ENCODE measurements at regions not wholly inside any gene's neighbourhood (a gene's known extent, or its start where the extent isn't known, plus 50 kb on each side); places are given as distances from the start of the nearest gene placed in this dataset.

DNA sequence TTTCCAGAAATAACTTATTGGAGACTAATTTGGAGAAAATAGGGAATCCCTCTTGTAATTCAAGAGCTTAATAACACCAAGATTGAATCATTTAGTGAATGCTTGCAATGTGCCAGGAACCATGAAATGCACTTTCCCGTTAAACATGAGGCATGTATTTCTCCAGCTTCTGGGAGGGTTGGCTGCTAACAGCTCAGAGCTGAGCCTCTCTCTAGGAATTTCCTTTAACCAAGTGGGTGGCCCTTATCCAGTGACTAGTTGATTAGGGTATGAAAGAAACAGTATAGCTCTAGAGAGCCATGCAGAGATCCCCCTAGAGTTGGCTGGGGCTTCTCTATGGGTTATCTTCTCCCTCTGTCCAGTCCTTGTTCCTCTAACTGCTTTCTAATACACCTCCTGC lies 356.4 kb upstream of the GOT2 start:
- no peak overlapping the region for H3K4me3 ChIP-seq (ENCODE audit: low read length)
- no peaks in the 10 kb centered on the region for H3K9me3 ChIP-seq (replicated peaks; ENCODE audit: insufficient read depth, low read length)
- no peaks in the 10 kb centered on the region for H3K79me2 ChIP-seq (ENCODE audit: low read length)
- H3K36me3 ChIP-seq (replicated peaks; ENCODE audit: insufficient read depth, low read length): no peaks in the 10 kb centered on the region
- no peak overlapping the region for H3K27ac ChIP-seq (ENCODE audit: low read length)
- no peaks in the 10 kb centered on the region for H4K20me1 ChIP-seq (ENCODE audit: insufficient read depth, low read length)
- H3K4me2 ChIP-seq (ENCODE audit: low read depth, low read length): no peak overlapping the region
- H3K27me3 ChIP-seq (replicated peaks; ENCODE audit: insufficient read depth, low read length): no peaks in the 10 kb centered on the region
- no peaks in the 10 kb centered on the region for H3F3A ChIP-seq (ENCODE audit: insufficient read depth, low read length)
- no peaks in the 10 kb centered on the region for H3K4me1 ChIP-seq (ENCODE audit: low read length)
- DNase-seq: no peak
- TF ChIP-seq CTCF (IDR thresholded peaks at IDR 0.05; ENCODE audit: low read length): no peak
- TF ChIP-seq EZH2phosphoT487 (IDR thresholded peaks at IDR 0.05; ENCODE audit: low read length): no peak
- TF ChIP-seq EZH2 (optimal IDR thresholded peaks at IDR 0.05; ENCODE audit: low read depth, low read length): no peak
- no peak overlapping the region for H2AFZ ChIP-seq (ENCODE audit: low read length)
- no peak overlapping the region for H3K9ac ChIP-seq (ENCODE audit: low read length)
- no peaks in the 10 kb centered on the region for H3K9me2 ChIP-seq (replicated peaks; ENCODE audit: insufficient read depth, low read length)

GRCh38 chr16:59088431-59088830 lies 354.3 kb upstream of the GOT2 start:
- Histone ChIP-seq H3K27me3 (replicated peaks; ENCODE audit: insufficient read depth, low read length) (no peaks in the 10 kb centered on the region), H3K4me1 (ENCODE audit: low read length) (no peaks in the 10 kb centered on the region), H3K9me3 (replicated peaks; ENCODE audit: insufficient read depth, low read length) (no peaks in the 10 kb centered on the region), H3F3A (ENCODE audit: insufficient read depth, low read length) (no peaks in the 10 kb centered on the region), H3K27ac (ENCODE audit: low read length) (no peak overlapping the region), H3K4me2 (ENCODE audit: low read depth, low read length) (no peak overlapping the region), H3K9ac (ENCODE audit: low read length) (no peak overlapping the region), H3K4me3 (ENCODE audit: low read length) (no peak overlapping the region), H4K20me1 (ENCODE audit: insufficient read depth, low read length) (no peaks in the 10 kb centered on the region), H3K36me3 (replicated peaks; ENCODE audit: insufficient read depth, low read length) (no peaks in the 10 kb centered on the region), H2AFZ (ENCODE audit: low read length) (no peak overlapping the region), H3K79me2 (ENCODE audit: low read length) (no peaks in the 10 kb centered on the region), H3K9me2 (replicated peaks; ENCODE audit: insufficient read depth, low read length) (no peaks in the 10 kb centered on the region)
- DNase-seq: no peak
- TF ChIP-seq EZH2phosphoT487 (IDR thresholded peaks at IDR 0.05; ENCODE audit: low read length): no peak
- no peak for TF ChIP-seq CTCF (IDR thresholded peaks at IDR 0.05; ENCODE audit: low read length)
- no peak for TF ChIP-seq EZH2 (optimal IDR thresholded peaks at IDR 0.05; ENCODE audit: low read depth, low read length)

DNA sequence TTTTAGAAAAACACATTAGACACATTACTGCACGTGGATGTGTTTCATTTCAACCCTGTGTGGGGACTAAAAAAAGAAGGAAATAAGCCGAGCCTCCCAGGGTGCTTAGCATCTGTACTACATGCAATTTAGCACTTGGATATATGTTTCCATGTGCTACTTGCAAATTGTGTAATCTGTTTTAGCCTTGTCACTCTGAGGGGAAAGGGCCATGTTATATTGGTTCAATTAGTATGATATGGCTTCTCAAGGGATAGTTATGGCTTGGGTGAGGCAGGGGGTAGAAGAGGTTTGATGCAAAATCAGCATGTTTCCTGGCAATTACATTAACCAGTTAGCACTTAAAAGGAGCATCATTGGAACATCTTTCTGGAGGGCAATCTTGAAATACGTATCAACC lies 353.5 kb upstream of the GOT2 start:
- H3F3A ChIP-seq (ENCODE audit: insufficient read depth, low read length): no peaks in the 10 kb centered on the region
- no peaks in the 10 kb centered on the region for H3K9me2 ChIP-seq (replicated peaks; ENCODE audit: insufficient read depth, low read length)
- H3K27ac ChIP-seq (ENCODE audit: low read length): no peak overlapping the region
- no peak overlapping the region for H3K4me2 ChIP-seq (ENCODE audit: low read depth, low read length)
- H3K4me1 ChIP-seq (ENCODE audit: low read length): no peaks in the 10 kb centered on the region
- H3K27me3 ChIP-seq (replicated peaks; ENCODE audit: insufficient read depth, low read length): no peaks in the 10 kb centered on the region
- no peak overlapping the region for H3K9ac ChIP-seq (ENCODE audit: low read length)
- no peaks in the 10 kb centered on the region for H3K79me2 ChIP-seq (ENCODE audit: low read length)
- TF ChIP-seq CTCF (IDR thresholded peaks at IDR 0.05; ENCODE audit: low read length): no peak
- TF ChIP-seq EZH2phosphoT487 (IDR thresholded peaks at IDR 0.05; ENCODE audit: low read length): no peak
- no peak for TF ChIP-seq EZH2 (optimal IDR thresholded peaks at IDR 0.05; ENCODE audit: low read depth, low read length)
- H2AFZ ChIP-seq (ENCODE audit: low read length): no peak overlapping the region
- no peak for DNase-seq
- H3K36me3 ChIP-seq (replicated peaks; ENCODE audit: insufficient read depth, low read length): no peaks in the 10 kb centered on the region
- H4K20me1 ChIP-seq (ENCODE audit: insufficient read depth, low read length): no peaks in the 10 kb centered on the region
- no peaks in the 10 kb centered on the region for H3K9me3 ChIP-seq (replicated peaks; ENCODE audit: insufficient read depth, low read length)
- H3K4me3 ChIP-seq (ENCODE audit: low read length): no peak overlapping the region
